Activated T-cell treated with anti-CD3 and anti-CD28 coated beads, Interleukin-2, amount 50 U/mL, for 4 hours (primary cell): ENCODE measurements at regions not wholly inside any gene's neighbourhood (a gene's known extent, or its start where the extent isn't known, plus 50 kb on each side); places are given as distances from the start of the nearest gene placed in this dataset.
A peak's percentile ranks its signal among the peaks of the same experiment; 100 is the strongest.

ENCODE experiments used
- ATAC-seq, 2 donors: fragments of 200-7000 bp; cut with Tn5 transposase; one replicate each; pipeline ENCODE4 v1.10.0; 2021
- DNase-seq: peaks from one replicate; pipeline ENCODE4 v3.0.0-alpha.2; 2020
- H3K27me3 Mint-ChIP-seq: one replicate; pipeline ENCODE4 v1.8.0; 2021; ENCODE audit warnings: low read depth, mixed read lengths
- H3K36me3 Mint-ChIP-seq: one replicate; pipeline ENCODE4 v1.8.0; 2022; ENCODE audit warnings: mixed read lengths; ENCODE audit not compliant: insufficient read depth
- H3K4me1 Mint-ChIP-seq: one replicate; pipeline ENCODE4 v1.8.0; 2021; ENCODE audit warnings: low read depth, mixed read lengths
- H3K4me3 Mint-ChIP-seq: one replicate; pipeline ENCODE4 v1.8.0; 2021; ENCODE audit warnings: mild to moderate bottlenecking, moderate library complexity, mixed read lengths
- H3K9me3 Mint-ChIP-seq: one replicate; pipeline ENCODE4 v1.8.0; 2021; ENCODE audit warnings: mixed read lengths

- peaks cover 7% of the 10 kb centered on the region for H3K9me3 Mint-ChIP-seq
- DNase-seq (no peak), ATAC-seq (no peak)
- peaks cover 7% of the 10 kb centered on the region for H3K27me3 Mint-ChIP-seq
- no peaks in the 10 kb centered on the region for H3K36me3 Mint-ChIP-seq
- no peak overlapping the region for H3K4me3 Mint-ChIP-seq
- H3K4me1 Mint-ChIP-seq: peaks cover 2% of the 10 kb centered on the region
These were observed 53.0 kb upstream of the SMOX start for GRCh38 chr20:4095639-4096038.

- Mint-ChIP-seq H3K27me3 (peaks cover 7% of the 10 kb centered on the region), H3K4me1 (peaks cover 2% of the 10 kb centered on the region), H3K4me3 (no peak overlapping the region), H3K9me3 (peaks cover 7% of the 10 kb centered on the region), H3K36me3 (no peaks in the 10 kb centered on the region)
- ATAC-seq: peak in 1 of 2 donors; percentile 18
- DNase-seq: peak; percentile 32
These were observed 56.8 kb upstream of the SMOX start for GRCh38 chr20:4091490-4092479.

- H3K4me1 Mint-ChIP-seq: peaks cover 2% of the 10 kb centered on the region
- peaks cover 7% of the 10 kb centered on the region for H3K9me3 Mint-ChIP-seq
- peaks cover 7% of the 10 kb centered on the region for H3K27me3 Mint-ChIP-seq
- no peak overlapping the region for H3K4me3 Mint-ChIP-seq
- no peaks in the 10 kb centered on the region for H3K36me3 Mint-ChIP-seq
- no peak for DNase-seq
- ATAC-seq: no peak
These were observed 57.7 kb upstream of the SMOX start for GRCh38 chr20:4090756-4091489.

GRCh38 chr20:4089756-4090487, 58.7 kb upstream of the SMOX start:
- no peak for DNase-seq
- H3K4me1 Mint-ChIP-seq: peaks cover 9% of the 10 kb centered on the region
- H3K36me3 Mint-ChIP-seq: no peaks in the 10 kb centered on the region
- no peak for ATAC-seq
- H3K9me3 Mint-ChIP-seq: no peaks in the 10 kb centered on the region
- H3K27me3 Mint-ChIP-seq: peaks cover 7% of the 10 kb centered on the region
- H3K4me3 Mint-ChIP-seq: no peak overlapping the region

GRCh38 chr20:4088766-4089165, 59.9 kb upstream of the SMOX start:
- DNase-seq (no peak), ATAC-seq (no peak)
- Mint-ChIP-seq H3K36me3 (no peaks in the 10 kb centered on the region), H3K4me1 (peaks cover 20% of the 10 kb centered on the region), H3K4me3 (no peak overlapping the region), H3K9me3 (no peaks in the 10 kb centered on the region), H3K27me3 (peaks cover 2% of the 10 kb centered on the region)

- H3K4me1 Mint-ChIP-seq: peaks cover 25% of the 10 kb centered on the region
- DNase-seq (no peak), ATAC-seq (no peak)
- no peak overlapping the region for H3K4me3 Mint-ChIP-seq
- no peaks in the 10 kb centered on the region for H3K9me3 Mint-ChIP-seq
- H3K27me3 Mint-ChIP-seq: peaks cover 2% of the 10 kb centered on the region
- no peaks in the 10 kb centered on the region for H3K36me3 Mint-ChIP-seq
These were observed 60.7 kb upstream of the SMOX start for GRCh38 chr20:4087923-4088322.

GRCh38 chr20:4086771-4087687, 61.6 kb upstream of the SMOX start:
- H3K9me3 Mint-ChIP-seq: peaks cover 4% of the 10 kb centered on the region
- H3K36me3 Mint-ChIP-seq: peaks cover 3% of the 10 kb centered on the region
- H3K4me3 Mint-ChIP-seq: no peak overlapping the region
- no peak for DNase-seq
- peaks cover 2% of the 10 kb centered on the region for H3K27me3 Mint-ChIP-seq
- ATAC-seq: no peak
- H3K4me1 Mint-ChIP-seq: peaks cover 34% of the 10 kb centered on the region

GRCh38 chr20:4084721-4085120, 63.9 kb upstream of the SMOX start:
- DNase-seq (no peak), ATAC-seq (no peak)
- Mint-ChIP-seq H3K9me3 (peaks cover 8% of the 10 kb centered on the region), H3K4me1 (peaks cover 38% of the 10 kb centered on the region), H3K36me3 (peaks cover 3% of the 10 kb centered on the region), H3K27me3 (no peaks in the 10 kb centered on the region), H3K4me3 (no peak overlapping the region)

GRCh38 chr20:4084096-4084495, 64.5 kb upstream of the SMOX start:
- Mint-ChIP-seq H3K4me3 (no peak overlapping the region), H3K27me3 (no peaks in the 10 kb centered on the region), H3K4me1 (peaks cover 38% of the 10 kb centered on the region), H3K36me3 (peaks cover 3% of the 10 kb centered on the region), H3K9me3 (peaks cover 8% of the 10 kb centered on the region)
- DNase-seq (no peak), ATAC-seq (no peak)

GRCh38 chr20:4083098-4083865, 65.3 kb upstream of the SMOX start:
- no peak for ATAC-seq
- no peak overlapping the region for H3K4me3 Mint-ChIP-seq
- DNase-seq: no peak
- H3K4me1 Mint-ChIP-seq: peaks cover 45% of the 10 kb centered on the region
- peaks cover 8% of the 10 kb centered on the region for H3K9me3 Mint-ChIP-seq
- no peaks in the 10 kb centered on the region for H3K27me3 Mint-ChIP-seq
- H3K36me3 Mint-ChIP-seq: peaks cover 3% of the 10 kb centered on the region

GRCh38 chr20:4082406-4083097, 66.1 kb upstream of the SMOX start:
- Mint-ChIP-seq H3K4me1 (peaks cover 48% of the 10 kb centered on the region), H3K36me3 (peaks cover 3% of the 10 kb centered on the region), H3K9me3 (peaks cover 8% of the 10 kb centered on the region), H3K4me3 (peak overlapping the region; percentile 67), H3K27me3 (no peaks in the 10 kb centered on the region)
- peak; percentile 68 to 75 for ATAC-seq
- DNase-seq: peak; percentile 15

GRCh38 chr20:4081421-4081820, 66.1 kb upstream of the RNF24 start:
- Mint-ChIP-seq H3K36me3 (peaks cover 3% of the 10 kb centered on the region), H3K9me3 (peaks cover 8% of the 10 kb centered on the region), H3K4me1 (peaks cover 48% of the 10 kb centered on the region), H3K27me3 (no peaks in the 10 kb centered on the region), H3K4me3 (no peak overlapping the region)
- ATAC-seq: no peak
- no peak for DNase-seq
